ENCODE measurements at regions not wholly inside any gene's neighbourhood (a gene's known extent, or its start where the extent isn't known, plus 50 kb on each side); places are given as distances from the start of the nearest gene placed in this dataset.
"Not testable (repeated sequence)": the region's sequence is repeated elsewhere in the genome, so short reads cannot be mapped to it uniquely, and the experiment has no call there.

GRCh38 chr16:54985156-54985555 lies 54.5 kb downstream of the IRX5 start:
- DNase-seq (ENCODE audit: low spot score), result no peak

DNA sequence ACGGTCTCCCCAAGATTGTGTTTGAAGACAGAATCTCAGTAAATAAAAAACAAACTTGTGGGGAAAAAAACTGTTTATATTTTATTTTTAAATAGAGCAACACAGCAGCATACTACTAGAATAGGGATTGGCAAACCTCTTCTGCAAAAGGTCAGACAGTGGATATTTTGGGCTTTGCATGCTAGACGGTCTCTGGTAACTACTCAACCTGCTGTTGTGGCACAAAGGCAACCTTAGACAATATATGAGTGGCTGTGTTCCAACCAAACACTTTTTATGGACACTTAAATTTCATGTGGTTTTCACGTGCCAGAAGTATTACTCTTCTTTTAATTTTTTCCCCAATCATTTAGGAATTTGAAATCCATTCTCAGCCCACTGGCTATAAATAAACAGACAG lies 55.0 kb downstream of the IRX5 start:
- DNase-seq (ENCODE audit: low spot score), result no peak

GRCh38 chr16:54986409-54986808 lies 55.7 kb downstream of the IRX5 start:
- no peak for DNase-seq (ENCODE audit: low spot score)

GRCh38 chr16:54987081-54987480 lies 56.4 kb downstream of the IRX5 start:
- DNase-seq (ENCODE audit: low spot score), result no peak

DNA sequence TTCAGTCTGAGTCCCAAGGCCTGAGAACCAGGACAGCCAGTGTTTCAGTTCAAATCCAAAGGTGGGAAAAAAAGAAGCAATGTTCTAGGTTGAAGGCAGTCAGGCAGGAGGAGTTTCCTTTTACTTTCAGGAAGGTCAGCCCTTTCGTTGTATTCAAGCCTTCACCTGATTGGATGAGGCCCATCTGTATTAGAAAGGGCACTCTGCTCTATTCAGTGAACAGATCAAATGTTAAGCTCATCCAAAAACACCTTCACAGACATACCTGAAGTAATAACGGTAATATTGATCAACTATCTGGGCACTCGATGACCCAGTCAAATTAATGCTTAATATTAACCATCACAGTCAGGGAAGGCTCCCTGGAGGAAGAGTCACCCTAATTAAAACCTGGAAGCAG lies 60.9 kb downstream of the IRX5 start:
- no peak for DNase-seq (ENCODE audit: low spot score)

- DNase-seq (ENCODE audit: low spot score), result not testable (repeated sequence)
These were observed 61.3 kb downstream of the IRX5 start for GRCh38 chr16:54991946-54992345.

DNA sequence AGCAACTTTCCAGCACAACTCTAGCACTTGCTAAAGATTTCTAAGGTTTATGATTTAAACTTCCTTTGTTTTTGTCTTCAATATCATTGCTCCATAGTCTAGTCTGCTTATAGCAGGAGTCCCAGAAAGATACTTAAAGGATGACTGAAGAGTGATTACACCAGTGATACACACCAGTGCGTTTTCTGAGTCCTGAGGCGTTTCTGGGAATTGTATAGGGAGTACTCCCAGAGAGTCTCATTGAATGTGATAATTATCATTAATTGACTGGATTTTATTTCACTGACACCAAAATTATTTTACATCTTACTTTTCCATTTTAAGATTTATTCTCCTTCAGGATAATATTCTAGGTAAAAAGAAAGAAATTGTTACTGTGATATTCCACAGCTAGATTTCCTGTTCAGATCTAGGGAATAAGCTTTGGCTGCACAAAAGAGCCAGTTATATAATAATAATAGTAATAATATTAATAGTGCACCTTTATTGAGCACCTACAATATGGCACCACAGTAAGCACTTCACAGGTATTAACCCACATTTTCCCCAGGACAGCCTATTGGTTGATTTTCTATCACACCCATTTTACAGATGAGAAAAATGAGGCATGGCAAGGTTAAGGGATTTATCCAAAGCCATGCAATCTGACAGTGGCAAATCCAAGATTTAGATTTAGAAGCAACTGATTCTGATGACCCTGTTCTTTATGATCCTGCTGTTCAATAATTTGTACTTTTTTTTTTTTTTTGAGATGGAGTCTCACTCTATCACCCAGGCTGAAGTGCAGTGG lies 62.6 kb downstream of the IRX5 start:
- no peak for DNase-seq (ENCODE audit: low spot score)

- DNase-seq (ENCODE audit: low spot score), result no peak
These were observed 65.5 kb downstream of the IRX5 start for GRCh38 chr16:54996186-54996585.

- no peak for DNase-seq (ENCODE audit: low spot score)
These were observed 68.2 kb downstream of the IRX5 start for GRCh38 chr16:54998834-54999233.

DNA sequence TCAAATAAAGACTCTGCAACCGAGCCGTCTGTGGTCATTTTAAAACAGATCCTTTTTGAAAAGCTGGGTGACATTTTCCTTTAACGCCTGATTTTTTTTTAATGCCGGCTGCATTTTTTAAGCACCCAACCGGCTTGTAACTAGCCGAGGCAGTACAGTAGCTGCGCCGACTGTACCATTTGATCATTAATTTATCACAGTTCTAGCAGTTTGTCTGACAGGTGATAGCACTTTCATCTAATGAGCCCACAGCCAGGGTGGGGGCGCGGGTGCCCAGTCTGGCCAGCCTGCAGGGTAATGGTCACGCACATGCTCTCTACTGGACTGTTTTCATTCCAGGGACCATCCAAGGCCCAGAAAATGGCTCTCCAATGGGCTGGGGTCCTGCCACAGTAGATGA lies 68.8 kb downstream of the IRX5 start:
- no peak for DNase-seq (ENCODE audit: low spot score)

GRCh38 chr16:55000595-55000994 lies 69.9 kb downstream of the IRX5 start:
- no peak for DNase-seq (ENCODE audit: low spot score)

- DNase-seq (ENCODE audit: low spot score), result no peak
These were observed 71.3 kb downstream of the IRX5 start for GRCh38 chr16:55001931-55002330.

DNA sequence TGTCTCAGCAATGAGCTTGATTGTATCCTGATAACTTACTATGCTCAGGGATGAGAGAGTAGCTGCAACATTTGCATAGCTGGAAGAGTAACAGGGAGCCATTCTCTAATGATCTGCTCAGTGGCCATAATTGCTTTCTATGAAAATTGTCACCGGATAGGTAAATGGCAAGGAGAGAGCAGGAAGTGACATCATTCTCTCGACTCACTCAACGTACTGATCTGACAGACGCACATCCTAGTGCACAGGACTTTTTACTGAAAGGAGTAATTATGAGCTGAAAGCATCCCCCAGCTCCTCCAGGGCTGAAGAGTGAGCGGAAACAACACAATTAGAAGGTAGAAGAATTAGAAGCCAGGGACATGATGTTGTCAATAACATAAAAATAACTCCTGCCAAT lies 71.8 kb downstream of the IRX5 start:
- DNase-seq (ENCODE audit: low spot score), result no peak

DNA sequence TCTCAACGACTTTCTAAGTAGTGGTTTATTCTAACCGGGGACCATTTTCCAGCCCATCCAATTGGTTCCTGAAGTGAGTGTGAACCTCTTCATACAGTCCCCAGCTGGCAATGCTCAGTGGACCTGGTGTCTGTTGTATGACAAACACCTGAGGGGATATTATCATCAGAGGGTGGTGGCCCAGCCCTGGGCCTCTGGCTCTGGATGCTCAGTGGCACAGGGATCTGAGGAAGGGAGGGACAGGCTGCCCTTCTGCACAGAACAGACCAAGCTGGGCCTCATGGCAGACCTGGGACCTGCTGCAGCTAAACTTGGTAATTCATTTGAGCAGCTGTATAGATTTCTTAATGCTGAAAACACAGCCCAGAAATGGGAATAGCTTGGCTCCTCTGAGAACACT lies 72.6 kb downstream of the IRX5 start:
- no peak for DNase-seq (ENCODE audit: low spot score)

- DNase-seq (ENCODE audit: low spot score), result no peak
These were observed 73.3 kb downstream of the IRX5 start for GRCh38 chr16:55003916-55004315.

DNA sequence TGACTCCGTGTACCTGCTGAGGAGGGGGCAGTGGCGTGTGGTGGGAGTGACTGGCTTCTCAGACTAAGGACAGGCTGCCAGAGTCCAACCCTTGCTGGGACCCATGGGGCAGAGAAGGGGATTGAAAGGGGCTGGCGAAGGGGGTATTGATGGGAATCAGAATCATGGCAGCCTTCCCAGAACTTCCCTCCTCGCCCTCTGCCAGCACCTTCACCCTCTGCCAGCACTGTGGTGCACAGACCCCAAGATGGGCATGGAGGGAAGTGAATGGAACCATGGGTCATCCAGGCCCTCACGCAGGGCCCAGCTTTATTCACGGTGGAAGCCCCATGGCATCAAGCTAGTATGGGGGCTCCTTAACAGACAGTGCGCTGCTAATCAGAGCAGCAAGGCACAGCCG lies 76.8 kb downstream of the IRX5 start:
- DNase-seq (ENCODE audit: low spot score), result no peak

DNA sequence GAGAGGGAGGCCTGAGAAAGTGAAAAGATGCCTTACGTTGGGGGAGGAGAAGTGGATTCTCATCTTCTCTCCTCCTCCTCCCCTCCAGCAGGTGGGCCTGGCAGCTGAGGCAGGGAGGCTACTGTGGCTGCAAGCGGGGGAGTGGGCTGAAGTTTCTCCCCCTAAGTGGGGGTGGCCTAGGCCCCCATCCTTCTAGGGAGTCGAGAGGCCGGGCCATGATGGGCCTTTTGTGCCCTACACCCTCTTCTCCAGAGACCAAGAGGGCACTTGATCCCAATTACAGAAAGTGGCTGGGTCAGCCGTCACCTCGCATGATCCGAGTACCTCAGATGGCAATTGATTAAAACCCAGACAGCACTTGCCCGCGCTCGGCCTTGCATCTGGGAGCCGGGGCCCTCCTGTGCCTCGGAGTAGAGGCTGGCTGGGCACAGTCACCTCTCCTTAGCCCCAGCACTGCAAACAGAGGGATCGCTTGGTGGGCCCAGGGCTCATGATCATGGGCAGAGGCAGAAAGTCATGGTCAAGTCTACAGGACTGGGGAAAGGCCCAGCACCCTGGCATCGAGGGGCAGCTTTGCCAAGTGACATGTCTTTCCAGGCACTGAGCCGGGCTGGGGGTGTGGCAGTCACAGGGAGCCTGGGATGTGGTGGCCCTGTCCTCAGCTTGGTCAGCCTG lies 78.3 kb downstream of the IRX5 start:
- DNase-seq (ENCODE audit: low spot score), result no peak

- DNase-seq (ENCODE audit: low spot score), result no peak
These were observed 78.9 kb downstream of the IRX5 start for GRCh38 chr16:55009581-55009980.

GRCh38 chr16:55010492-55011160 lies 80.0 kb downstream of the IRX5 start:
- DNase-seq (ENCODE audit: low spot score), result no peak

GRCh38 chr16:55012362-55012761 lies 81.7 kb downstream of the IRX5 start:
- no peak for DNase-seq (ENCODE audit: low spot score)

DNA sequence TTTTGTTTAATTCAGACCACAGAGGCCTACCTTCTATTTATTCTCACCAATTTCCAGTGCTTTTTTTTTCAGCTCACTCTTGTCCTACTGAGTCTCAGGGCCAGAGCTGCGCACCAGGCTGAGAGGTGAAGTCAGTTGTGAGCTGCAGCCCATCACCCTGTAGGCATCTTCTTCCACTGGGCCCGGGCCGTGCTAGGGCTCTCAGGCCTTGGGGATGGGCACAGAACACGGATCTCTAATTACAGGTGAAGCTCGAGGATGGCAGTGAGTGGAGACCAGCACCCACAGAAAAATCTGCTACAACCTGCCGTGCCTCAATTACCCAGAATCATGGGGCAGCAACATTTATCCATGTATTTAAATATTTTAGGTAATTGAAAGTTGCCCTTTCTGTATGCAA lies 82.1 kb downstream of the IRX5 start:
- DNase-seq (ENCODE audit: low spot score), result no peak

DNA sequence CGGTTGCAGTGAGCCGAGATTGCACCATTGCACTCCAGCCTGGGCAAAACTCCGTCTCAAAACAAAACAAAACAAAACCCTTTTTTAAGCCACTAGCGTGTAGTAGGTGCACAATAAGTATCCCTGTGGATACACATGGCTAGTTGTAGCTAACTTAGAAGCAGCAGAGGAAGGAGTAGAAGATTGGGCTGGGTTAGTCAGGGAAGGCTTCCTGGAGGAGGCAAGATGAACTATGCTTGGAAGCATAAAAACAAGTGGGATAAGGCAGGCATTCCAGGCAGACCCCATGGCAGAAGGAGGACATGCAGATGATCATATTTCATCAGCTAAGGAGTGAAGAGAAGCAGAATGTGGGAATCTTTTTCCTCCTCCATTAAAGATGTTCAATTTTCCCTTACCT lies 83.4 kb downstream of the IRX5 start:
- no peak for DNase-seq (ENCODE audit: low spot score)
